NCI-H82 (cell line): ENCODE measurements at regions not wholly inside any gene's neighbourhood (a gene's known extent, or its start where the extent isn't known, plus 50 kb on each side); places are given as distances from the start of the nearest gene placed in this dataset.

Experiments
- DNase-seq: peaks from one replicate; lab custom pipeline; 2025; lab: John Stamatoyannopoulos, UW

DNA sequence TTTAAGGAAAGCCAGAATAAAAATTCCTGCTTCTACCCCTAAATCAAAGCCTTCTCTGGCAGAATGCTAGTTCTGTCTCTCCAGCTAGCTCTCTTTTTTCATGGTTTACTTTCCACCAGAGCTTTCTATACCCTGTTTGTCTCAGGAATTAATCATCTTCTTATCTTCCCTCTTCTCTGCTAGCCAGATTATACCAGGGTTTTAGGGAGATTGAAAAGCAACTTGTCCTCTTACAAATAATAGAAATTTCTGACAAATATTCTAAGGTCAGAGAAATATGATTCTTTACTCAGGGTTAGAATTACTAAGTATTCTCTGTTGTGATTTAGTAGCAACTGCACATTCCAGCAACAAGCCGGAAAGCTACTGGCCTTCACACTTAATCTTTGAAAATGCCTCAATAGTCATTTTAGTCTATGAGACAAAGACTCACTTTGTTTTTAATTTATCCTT, 166.4 kb downstream of the TANC2 start:
- DNase-seq: peak; percentile 31

DNA sequence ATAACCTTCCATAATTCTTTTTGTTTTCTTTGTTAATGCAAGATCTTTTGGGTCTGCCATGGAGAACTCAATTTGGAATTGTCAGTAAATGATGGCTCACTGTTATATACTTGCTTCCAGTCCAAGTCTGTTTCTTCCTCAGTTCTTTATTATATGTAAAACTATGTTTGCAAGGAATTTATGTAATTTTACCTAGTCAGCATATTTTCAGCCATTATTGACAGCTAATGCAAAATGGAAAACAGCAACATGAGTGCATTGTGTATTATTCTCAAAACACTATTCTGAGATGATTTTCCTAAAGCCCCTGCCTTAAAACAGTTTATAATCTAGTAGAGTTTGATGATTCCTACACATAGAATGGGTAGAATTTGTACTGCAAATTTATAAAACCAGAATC, 167.5 kb downstream of the TANC2 start:
- no peak for DNase-seq

DNA sequence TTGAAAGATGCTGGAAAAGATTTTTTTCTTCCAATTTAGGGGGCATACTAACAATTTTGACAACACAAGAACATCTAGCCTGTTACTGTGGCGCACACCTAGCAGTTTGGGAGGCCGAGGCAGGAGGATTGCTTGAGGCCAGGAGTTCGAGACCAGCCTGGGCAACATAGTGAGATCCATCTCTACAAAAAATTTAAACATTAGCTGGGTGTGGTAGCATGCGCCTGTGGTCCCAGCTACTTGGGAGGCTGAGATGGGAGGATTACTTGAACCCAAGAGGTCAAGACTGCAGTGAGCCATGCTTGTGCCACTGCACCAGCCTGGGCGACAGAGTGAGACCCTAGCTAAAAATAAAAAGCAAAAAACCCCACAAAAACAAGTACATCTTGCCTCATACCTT, 168.8 kb downstream of the TANC2 start:
- no peak for DNase-seq

DNA sequence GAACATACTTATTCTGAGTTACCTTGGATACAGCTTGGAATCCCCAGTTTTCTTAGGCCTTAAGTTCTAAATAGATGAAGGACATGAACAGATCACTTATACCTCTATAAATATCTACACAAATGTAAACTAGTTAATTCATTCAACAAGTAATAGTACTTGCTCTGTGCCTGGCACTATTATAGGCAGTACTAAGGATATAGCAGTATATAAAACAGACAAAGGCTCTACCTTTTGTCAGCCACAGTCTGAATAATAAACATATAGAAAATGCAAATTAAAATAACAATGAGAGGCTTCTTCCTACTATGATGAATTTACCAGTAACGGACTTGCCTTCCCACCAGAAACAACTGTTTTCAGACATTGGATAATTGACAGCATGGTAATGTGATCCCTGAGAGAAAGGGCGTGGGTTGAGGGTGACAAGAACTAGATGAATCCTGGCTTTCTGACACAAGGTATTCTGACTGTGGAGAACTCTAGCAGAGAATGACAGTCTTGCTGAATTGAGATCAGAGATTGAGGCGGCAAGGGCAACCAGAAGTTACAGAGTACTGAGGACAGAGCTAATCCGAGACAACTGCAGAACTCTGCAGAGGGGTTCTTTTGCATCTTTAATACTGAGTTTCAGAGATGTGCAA, 170.5 kb downstream of the TANC2 start:
- no peak for DNase-seq

DNA sequence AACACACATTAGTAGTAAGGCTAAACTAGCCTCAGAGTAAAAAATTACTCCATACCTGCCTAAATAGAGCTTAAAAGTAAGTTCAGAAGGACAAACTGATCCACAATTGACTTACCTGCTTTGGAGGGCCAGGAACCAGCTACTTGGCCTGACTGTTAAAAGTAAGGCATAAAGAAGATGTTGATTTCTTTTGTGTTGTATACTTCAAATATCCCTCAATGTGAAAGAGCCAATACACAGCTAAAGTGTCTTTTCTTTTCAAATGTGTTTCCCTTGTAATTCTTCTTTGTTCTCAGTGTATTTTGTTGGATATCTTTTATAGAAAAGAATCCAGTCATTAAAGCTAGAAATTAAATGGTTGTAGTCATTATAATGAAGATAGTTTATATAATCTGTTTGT, 171.1 kb downstream of the TANC2 start:
- DNase-seq: no peak

DNA sequence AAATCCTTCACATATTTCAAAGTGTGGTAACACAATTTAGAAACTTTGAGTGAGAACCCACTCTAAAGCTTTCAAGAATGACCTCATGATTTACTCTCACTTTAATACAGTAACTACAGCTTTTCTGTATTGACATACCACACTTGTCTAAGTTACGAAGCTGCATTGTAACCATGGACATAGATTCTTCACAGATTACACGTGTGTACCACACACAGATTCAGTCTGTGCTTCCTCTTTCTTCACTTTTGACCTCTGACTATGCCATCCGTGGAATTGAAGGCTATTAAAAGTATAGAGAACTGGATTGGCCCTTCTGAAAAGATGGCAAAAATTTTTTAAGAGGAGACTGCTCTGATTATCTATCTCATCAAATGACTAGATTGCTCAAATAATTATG, 172.7 kb downstream of the TANC2 start:
- no peak for DNase-seq

DNA sequence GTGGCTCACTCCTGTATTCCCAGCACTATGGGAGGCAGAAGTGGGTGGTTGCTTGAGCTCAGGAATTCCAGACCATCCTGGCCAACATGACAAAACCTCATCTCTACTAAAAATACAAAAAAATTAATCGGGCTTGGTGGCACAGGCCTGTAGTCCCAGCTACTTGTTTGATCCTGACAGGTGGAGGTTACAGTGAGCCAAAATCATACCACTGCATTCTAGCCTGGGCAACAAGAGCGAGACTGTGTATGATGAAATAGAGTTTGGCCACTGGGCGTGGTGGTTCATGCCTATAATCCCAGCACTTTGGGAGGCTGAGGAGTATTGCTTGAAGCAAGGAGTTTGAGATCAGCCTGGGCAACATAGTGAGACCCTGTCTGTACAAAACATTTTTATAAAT, 173.3 kb downstream of the TANC2 start:
- no peak for DNase-seq

DNA sequence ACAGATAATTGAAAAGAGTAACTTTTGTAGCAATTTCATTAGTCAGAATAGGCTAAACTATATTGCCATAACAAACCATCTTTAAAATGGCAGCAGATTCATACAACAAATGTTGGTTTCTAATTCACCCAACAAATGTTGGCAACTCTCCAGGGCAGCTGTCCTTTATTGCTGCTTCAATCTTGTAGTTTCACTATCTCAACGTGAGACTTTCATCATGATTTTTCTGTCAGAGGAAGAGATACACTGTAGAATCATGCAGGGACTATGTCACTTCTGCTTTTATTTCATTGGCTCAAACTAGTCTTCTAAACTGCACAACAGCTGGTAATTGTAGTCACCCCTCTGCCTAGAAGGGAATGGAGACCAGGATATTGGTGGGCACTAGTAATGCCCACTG, 174.2 kb downstream of the TANC2 start:
- DNase-seq: peak; percentile 60

DNA sequence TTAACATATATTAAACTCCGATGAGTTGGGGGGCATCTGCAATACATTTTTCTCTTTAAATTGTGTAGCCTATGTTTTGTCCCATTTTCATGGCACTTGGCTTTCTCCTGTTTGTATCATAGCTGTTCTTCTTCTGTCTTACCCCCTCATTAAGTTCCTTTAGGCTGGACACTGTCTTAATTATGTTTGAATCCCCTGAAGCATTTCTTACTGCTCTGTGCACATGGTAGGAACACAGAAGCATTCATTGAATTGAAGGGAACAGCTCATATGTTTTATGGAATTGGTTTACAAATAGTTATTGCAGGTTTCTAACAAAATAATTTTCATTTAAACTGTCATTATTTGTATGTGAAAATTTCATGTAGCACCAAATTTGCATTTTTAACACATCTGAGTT, 176.8 kb downstream of the TANC2 start:
- DNase-seq: peak; percentile 13

DNA sequence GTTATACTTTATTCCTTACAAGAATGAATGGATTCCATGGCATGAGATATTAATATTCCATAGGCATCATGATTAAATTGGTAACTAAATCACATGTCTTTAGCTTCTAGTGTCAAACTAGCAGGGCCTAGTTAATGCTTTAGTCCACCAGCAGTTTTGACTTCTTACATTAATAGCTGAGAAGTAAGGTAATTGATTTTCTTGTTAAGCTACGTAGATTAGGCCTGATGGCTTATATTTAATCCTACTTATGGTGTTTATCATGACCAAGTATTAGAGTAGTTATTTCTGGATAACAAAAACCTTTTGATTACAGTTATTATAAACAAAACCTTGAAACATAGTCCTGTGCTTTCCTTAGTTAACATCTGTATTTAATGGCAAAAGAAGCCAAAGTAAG, 184.5 kb downstream of the TANC2 start:
- peak; percentile 90 for DNase-seq

DNA sequence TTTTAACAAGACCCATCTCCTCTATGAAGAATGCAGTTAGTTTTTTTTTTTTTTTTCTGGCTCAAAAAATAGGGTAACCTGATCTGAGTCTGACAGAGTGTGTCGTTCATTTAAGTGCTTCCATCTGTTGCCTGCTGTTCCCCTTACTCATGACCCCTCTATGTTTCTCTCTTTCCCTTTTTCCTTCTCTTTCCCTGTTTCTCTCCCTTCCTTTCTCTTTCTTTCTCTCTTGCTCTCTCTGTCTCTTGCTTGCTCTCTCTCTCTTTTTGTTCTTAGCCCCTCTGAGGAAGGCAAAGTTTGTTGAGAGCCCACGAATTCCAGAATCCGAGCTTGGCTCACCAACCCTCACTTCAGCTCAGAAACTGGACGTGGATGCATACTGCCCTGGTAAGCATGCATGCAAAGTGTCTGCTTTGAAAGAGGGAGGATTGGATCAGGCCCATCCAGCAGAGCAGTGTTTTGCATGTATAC, 185.0 kb downstream of the TANC2 start:
- peak; percentile 88 for DNase-seq

DNA sequence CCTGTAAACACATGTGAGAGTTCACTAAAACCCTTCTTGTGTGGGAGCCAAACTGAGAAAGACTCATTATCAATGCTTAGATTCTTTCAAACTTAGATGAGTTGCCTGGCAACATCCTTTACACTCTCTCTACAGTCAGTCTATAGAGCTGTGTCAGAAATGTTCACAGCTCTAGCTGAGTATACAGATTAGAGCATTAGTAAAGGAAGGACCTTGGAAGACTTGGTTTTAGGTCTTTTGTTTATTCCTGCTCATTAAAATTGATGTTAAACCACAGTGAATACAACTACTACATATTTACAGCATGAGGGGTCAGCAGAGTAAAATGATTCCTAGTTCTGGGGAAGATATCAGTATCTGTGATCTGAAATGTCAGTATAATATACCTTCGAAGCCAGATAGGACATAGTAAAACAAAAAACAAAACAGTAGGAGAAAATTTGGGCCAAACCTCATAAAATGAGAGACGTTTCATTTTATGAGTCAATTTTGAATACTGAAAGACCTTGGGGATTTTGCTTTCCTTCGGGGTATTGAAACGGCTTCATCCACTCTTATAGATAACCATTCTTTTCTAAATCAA, 186.0 kb downstream of the TANC2 start:
- DNase-seq: peak; percentile 55

DNA sequence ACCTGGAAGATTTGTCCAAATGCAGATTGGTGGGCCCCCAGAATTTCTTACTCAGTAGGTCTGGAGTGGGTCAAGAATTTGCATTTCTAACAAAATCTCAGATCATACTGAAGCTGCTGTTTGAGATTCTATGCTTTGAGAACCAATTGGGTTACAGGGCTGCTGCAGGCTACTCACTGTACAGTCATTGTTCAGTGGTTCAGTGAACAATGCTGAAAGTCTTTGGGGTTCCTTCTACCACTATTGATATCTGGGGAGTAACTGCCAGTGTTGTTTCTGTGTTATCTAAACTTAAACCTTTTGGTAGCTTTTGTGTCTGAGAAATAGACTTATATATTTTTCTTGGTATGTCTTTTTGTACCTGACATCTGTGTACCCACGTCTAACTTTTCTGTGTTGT, 187.5 kb downstream of the TANC2 start:
- DNase-seq: no peak

DNA sequence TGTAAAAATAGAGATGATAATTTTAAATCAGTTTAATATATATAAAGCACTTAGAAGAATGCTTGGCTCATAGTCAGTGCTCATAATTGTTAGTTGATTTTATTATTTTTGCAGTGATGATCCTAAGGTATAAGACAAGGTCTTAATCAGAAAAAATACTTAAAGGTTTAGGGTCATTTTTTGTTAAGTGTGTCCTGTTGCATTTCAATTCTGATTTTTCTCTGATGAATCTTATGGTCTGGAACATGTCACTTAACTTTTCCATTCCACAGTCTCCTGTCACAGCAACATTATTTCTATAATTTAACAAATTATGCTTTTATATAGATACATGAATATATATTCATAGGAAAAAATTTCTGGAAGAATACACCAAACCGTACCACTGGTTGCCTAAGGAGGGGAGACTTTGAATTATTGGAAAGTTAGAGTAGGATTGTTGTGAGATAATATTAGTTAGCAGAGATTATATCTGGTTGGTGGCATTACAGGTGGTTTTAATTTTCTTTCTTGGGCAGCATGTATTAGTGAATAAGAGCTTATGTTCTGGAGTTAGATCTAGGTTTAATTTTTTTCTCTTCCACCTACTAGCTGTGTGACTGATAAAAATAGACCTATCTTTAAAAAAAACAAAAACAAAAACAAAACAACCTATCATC, 188.7 kb downstream of the TANC2 start:
- no peak for DNase-seq

DNA sequence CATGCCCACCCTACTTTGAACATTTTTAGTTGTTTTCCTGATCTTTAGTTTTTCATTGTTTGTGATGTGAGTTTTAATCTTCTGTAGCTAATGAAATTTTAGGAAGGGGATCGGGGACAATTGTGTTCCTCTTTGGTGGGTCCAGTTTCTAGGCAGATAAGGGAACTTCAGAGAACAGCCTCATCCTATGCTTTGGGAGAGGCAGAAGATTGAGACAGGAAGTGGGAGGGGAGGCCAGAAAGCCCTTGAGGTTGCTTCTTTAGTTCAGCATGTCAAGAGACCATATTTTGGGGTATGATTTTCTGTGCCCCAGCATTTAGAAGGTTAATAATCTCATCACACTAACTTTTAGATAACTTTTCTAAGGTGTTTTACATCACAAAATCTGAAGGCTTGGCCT, 191.0 kb downstream of the TANC2 start:
- no peak for DNase-seq

DNA sequence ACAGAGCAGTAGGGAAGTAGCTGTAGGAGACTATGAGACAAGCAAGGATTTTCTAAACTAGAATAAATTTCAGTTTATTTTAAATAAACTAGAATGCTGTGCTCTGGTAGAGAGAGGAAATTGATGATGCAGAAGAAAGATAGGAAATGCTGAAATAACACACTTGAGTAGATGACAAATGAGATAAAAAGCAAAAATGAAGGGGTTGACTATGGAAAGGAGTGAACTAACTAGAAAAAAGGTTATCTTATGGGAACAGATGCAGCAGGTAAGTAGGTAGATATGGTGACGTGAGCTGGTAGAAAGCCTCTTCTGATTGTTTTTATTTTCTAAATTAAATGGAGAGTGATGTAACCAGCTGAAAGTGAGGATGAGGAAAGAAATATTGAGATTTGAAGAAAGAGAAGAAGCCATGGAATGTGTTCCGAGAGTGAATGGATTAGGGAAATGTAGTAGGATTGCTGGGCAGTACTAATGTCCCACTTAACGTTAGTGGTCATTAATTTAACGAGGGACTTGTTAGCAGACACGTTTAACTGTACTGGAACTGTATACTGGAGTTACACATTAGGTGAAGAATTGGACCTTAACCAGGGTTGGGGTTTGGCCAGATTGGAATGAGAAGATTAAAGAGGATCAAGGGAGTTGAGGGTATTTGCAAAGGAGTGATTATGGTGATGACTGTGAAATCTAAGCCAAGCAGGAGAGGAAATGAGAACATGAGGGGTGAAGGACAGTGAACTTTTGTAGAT, 196.5 kb downstream of the TANC2 start:
- peak; percentile 86 for DNase-seq

DNA sequence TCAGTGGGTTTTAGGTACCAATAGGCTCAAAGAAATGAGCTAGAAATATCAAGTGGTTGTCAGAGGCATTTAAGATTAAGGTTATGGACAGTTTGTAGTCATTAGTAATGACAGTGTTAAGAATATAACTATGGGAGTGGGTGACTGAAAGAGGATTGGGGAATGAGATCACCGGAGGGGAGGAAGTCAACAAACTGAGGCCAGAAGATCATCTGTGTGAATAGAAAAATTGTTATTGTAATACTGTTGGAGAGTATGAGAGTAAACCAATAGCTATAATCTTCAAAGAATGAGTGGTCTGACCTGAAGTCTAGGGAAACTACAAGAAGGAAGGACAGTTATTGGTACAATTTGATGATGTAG, 197.1 kb downstream of the TANC2 start:
- DNase-seq: no peak

DNA sequence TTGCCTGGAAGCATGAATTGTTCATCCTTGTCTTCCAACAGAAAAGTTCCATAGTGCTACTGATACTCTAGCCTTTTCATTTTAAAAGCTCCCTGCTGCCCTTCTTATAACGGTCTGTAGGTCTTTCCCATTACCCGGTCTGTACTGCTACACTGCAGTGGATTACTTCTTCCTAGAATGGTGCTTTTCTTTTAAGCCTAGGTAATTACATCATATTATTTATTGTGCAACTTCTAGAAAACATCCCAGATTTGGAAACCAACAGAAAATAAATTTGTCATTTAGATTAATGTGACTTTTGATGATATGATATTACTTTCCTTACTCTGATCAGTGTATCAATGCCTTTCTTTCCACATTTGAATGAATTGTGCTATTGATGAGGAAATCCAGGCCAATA, 199.4 kb downstream of the TANC2 start:
- DNase-seq: no peak

DNA sequence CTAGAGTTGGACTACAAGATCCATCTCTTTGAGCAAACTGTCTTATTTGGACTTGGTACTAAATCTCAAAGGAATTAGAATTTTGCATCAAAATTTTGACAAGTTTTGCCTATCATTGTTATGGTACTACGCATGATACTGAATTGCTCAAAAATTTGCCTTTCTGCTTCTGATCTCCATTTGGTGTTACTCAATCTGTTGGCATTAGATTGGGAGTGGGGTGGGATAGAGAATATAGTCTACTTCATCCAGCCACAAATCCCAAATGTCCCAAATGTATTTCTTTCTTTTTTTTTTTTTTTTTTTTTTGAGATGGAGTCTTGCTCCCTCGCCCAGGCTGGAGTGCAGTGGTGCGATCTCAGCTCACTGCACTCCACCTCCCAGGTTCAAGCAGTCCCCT, 204.8 kb downstream of the TANC2 start:
- no peak for DNase-seq

DNA sequence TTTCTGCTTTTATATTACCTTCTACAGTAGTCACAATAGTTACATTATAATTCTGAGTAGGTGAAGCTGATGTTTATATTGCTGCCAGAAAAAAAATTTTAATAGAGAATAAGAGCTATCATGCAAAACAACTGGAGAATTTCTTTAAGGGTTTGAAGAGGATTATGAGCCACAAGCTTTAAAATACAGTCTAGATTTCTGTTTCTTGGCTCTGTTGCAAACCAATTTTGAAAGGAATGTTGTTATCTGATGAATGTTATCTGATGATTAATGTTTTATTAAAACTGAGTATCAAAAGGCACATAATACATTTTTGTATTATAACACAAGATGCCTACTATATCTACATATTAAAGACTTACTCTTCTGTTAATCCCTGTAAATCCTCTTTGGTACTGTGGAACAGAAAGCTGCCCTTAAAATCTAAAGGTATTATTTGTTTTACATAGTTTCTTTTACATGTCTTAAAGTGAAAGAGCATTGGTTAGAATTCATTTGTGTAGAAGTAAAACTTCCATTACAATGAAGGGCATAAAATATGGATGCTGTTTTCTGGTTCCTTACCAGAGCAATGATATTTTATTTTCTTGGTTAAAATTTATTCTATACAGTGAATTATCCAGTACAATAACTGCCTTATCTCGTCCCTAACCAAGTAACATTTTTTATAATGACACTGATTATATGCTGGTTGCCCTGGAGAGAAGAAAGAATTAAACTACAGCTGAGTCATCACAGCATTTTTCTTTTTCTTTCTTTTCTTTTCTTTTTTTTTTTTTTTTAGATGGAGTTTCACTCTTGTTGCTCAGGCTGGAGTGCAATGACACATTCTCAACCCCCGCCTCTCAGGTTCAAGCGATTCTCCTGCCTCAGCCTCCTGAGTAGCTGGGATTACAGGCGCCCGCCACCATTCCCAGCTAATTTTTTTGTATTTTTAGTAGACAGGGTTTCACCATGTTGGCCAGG, 205.7 kb downstream of the TANC2 start:
- peak; percentile 53 for DNase-seq

DNA sequence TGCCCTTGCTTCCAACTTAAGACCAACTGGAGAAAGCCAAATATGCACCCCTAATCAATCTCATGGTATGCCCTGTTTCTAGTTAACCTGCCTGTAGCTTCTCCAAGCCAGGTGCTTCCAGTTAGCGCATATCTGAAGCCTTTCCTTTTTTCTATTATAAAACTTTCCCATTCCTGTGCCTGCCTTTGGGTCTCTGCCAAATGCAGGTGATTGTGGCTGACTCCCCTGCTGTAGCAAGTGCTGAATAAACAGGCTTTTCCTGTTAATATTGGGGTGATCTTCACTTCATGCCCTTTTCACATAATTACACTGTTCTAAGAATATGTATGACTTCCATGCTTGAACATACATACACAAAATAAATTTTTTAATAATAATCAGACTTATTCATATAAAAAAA, 207.4 kb downstream of the TANC2 start:
- DNase-seq: no peak

DNA sequence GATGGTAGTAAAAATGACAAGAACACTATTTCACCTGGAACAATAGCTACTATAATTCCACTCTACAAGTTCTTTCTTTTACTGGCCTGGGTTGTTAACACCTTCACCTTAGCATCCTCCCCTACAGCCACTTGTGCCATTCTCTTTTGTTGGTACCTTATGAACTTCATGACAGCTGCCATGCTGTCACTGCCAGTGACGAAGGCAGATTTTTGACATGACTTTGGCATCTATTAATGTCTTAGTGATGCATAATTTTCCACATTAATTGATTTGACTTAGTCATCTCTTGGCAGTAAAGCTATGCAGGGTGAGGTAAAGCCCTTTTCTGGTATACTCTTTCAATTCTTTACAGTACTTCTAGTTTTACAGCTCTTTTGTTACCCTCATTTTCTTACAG, 207.9 kb downstream of the TANC2 start:
- DNase-seq: no peak
